Mesendoderm (in vitro differentiated cells): ENCODE measurements at regions not wholly inside any gene's neighbourhood (a gene's known extent, or its start where the extent isn't known, plus 50 kb on each side); places are given as distances from the start of the nearest gene placed in this dataset.

Experiments used
- DNase-seq: peaks from one replicate; pipeline ENCODE4 v3.0.0; 2013
- H2AK5ac ChIP-seq: 2 replicates; pipeline ENCODE4 v1.6.1; 2013; ENCODE audit warnings: low read length, inconsistent platforms
- H2BK120ac ChIP-seq: 2 replicates; pipeline ENCODE4 v1.6.1; 2013; ENCODE audit warnings: low read depth, mild to moderate bottlenecking, low read length, moderate library complexity, mixed read lengths
- H2BK15ac ChIP-seq: replicated peaks from 2 replicates; pipeline ENCODE4 v1.6.1; 2013; ENCODE audit warnings: low read depth, mild to moderate bottlenecking, moderate library complexity
- H2BK5ac ChIP-seq: 2 replicates; pipeline ENCODE4 v1.6.1; 2013; ENCODE audit warnings: low read length, inconsistent platforms
- H3K18ac ChIP-seq: 2 replicates; pipeline ENCODE4 v1.6.1; 2013; ENCODE audit warnings: mild to moderate bottlenecking, low read length, mixed read lengths
- H3K23ac ChIP-seq: one replicate; pipeline ENCODE4 v1.6.1; 2013; ENCODE audit warnings: low read length
- H3K27ac ChIP-seq: 2 replicates; pipeline ENCODE4 v1.5.1; 2013; ENCODE audit warnings: low read depth, mild to moderate bottlenecking, inconsistent platforms, low read length, moderate library complexity
- H3K27me3 ChIP-seq: 2 replicates; pipeline ENCODE4 v1.6.1; 2013; ENCODE audit warnings: low read length, control low read depth, mild to moderate bottlenecking, inconsistent platforms; ENCODE audit not compliant: insufficient read depth, poor library complexity
- H3K36me3 ChIP-seq: 2 replicates; pipeline ENCODE4 v1.6.1; 2013; ENCODE audit warnings: low read length, inconsistent platforms; ENCODE audit not compliant: control insufficient read depth, insufficient read depth
- H3K4ac ChIP-seq: one replicate; pipeline ENCODE4 v1.6.1; 2013; ENCODE audit warnings: low read depth, mild to moderate bottlenecking, low read length, moderate library complexity
- H3K4me1 ChIP-seq: 2 replicates; pipeline ENCODE4 v1.6.1; 2013; ENCODE audit warnings: low read depth, low read length, inconsistent platforms; ENCODE audit not compliant: control insufficient read depth
- H3K4me2 ChIP-seq: 2 replicates; pipeline ENCODE4 v1.6.1; 2013; ENCODE audit warnings: low read length
- H3K4me3 ChIP-seq: 2 replicates; pipeline ENCODE4 v1.5.1; 2013; ENCODE audit warnings: mild to moderate bottlenecking, low read length
- H3K56ac ChIP-seq: one replicate; pipeline ENCODE4 v1.6.1; 2013; ENCODE audit warnings: low read length
- H3K79me1 ChIP-seq: 2 replicates; pipeline ENCODE4 v1.6.1; 2013; ENCODE audit warnings: low read length, inconsistent platforms
- H3K79me2 ChIP-seq: 2 replicates; pipeline ENCODE4 v1.6.1; 2013; ENCODE audit warnings: mild to moderate bottlenecking, low read length; ENCODE audit not compliant: control insufficient read depth, insufficient read depth
- H3K9ac ChIP-seq: 2 replicates; pipeline ENCODE4 v1.6.1; 2013; ENCODE audit warnings: low read length, inconsistent platforms
- H4K5ac ChIP-seq: one replicate; pipeline ENCODE4 v1.6.1; 2013; ENCODE audit warnings: low read length
- H4K8ac ChIP-seq: one replicate; pipeline ENCODE4 v1.6.1; 2013; ENCODE audit warnings: low read depth, mild to moderate bottlenecking, control low read depth, low read length, moderate library complexity
- WGBS: extraction: QIAGEN DNeasy Blood & Tissue Kit; methylation state at CpG from one replicate; pipeline ENCODE4 v1.1.7; 2013; ENCODE audit warnings: low lambda C conversion rate, missing lambda C conversion rate; ENCODE audit not compliant: insufficient coverage; ENCODE audit errors: extremely low coverage; 5-methylcytosine and 5-hydroxymethylcytosine counted together

DNA sequence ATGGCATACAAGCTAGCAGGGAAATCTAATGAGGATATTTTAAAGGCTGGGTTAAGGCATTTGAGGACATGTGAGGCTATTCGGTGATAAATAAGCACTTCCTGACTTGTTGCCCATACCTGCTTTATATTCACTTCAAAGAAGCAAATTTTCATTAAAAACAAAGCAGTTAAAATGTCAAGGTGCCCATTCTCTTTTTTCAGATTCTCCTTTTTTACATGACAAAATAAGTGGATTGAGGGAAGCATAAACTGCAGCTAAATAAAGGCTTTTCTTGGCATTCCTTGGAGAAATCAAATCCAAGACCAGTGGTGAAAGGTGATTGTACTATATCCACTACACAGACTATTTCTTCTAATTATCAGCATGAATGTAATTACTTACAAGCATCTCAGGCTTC is 166.9 kb downstream of the PTCSC3 start:
- Histone ChIP-seq H3K27ac (no peak overlapping the region), H3K4me1 (no peaks in the 10 kb centered on the region), H3K4me2 (no peak overlapping the region), H3K79me2 (no peaks in the 10 kb centered on the region), H3K4ac (no peak overlapping the region), H3K18ac (no peak overlapping the region), H4K8ac (no peak overlapping the region), H2BK15ac (no peak overlapping the region), H3K27me3 (no peaks in the 10 kb centered on the region), H3K9ac (no peak overlapping the region), H2BK5ac (no peak overlapping the region), H4K5ac (no peak overlapping the region), H3K56ac (no peak overlapping the region), H3K4me3 (no peak overlapping the region), H3K79me1 (no peaks in the 10 kb centered on the region), H2BK120ac (no peak overlapping the region), H2AK5ac (no peak overlapping the region), H3K23ac (no peak overlapping the region), H3K36me3 (no peaks in the 10 kb centered on the region)
- no CpG with 5 or more reads among the region's 1 CpG for WGBS
- DNase-seq: no peak

- H4K8ac ChIP-seq: no peak overlapping the region
- DNase-seq: no peak
- H3K56ac ChIP-seq: no peak overlapping the region
- no CpG with 5 or more reads among the region's 4 CpGs for WGBS
- no peak overlapping the region for H3K4me3 ChIP-seq
- H3K23ac ChIP-seq: no peak overlapping the region
- H3K79me2 ChIP-seq: no peaks in the 10 kb centered on the region
- no peak overlapping the region for H3K4me2 ChIP-seq
- no peaks in the 10 kb centered on the region for H3K36me3 ChIP-seq
- H2BK120ac ChIP-seq: no peak overlapping the region
- H3K18ac ChIP-seq: no peak overlapping the region
- no peaks in the 10 kb centered on the region for H3K79me1 ChIP-seq
- H3K4me1 ChIP-seq: no peaks in the 10 kb centered on the region
- H2BK15ac ChIP-seq: no peak overlapping the region
- H3K27me3 ChIP-seq: no peaks in the 10 kb centered on the region
- no peak overlapping the region for H3K4ac ChIP-seq
- H3K27ac ChIP-seq: no peak overlapping the region
- no peak overlapping the region for H3K9ac ChIP-seq
- no peak overlapping the region for H4K5ac ChIP-seq
- no peak overlapping the region for H2BK5ac ChIP-seq
- H2AK5ac ChIP-seq: no peak overlapping the region
Measured at GRCh38 chr14:36006623-36007022, 169.9 kb downstream of the PTCSC3 start.

GRCh38 chr14:36005670-36006069 is 170.9 kb downstream of the PTCSC3 start:
- H3K79me1 ChIP-seq: no peaks in the 10 kb centered on the region

DNA sequence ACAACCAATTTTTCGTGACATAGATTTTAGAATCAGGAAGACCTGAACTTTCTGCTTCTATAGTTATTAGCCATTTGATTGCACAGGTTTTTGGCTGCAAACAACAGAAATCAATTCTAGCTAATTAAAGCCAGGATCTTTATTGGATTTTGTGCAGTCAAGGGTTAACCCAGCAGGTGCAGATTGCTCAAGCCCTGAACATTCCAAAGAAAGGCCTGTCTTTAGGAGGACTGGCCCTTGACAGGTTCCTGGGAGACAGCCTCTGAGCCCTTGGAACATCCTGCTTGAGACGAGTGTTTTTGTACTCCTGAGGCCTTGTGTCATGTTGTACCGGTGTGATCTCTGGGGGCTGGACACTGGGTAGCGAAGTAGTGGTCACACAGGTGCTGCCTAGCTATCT is 174.6 kb downstream of the PTCSC3 start:
- Histone ChIP-seq H2BK15ac (no peak overlapping the region), H4K5ac (no peak overlapping the region), H3K4ac (no peak overlapping the region), H3K4me3 (no peak overlapping the region), H3K27ac (no peak overlapping the region), H3K9ac (no peak overlapping the region), H3K18ac (no peak overlapping the region), H3K4me1 (no peaks in the 10 kb centered on the region), H3K36me3 (no peaks in the 10 kb centered on the region), H2BK120ac (no peak overlapping the region), H2BK5ac (no peak overlapping the region), H3K79me1 (no peaks in the 10 kb centered on the region), H4K8ac (no peak overlapping the region), H3K79me2 (no peaks in the 10 kb centered on the region), H3K4me2 (no peak overlapping the region), H3K27me3 (no peaks in the 10 kb centered on the region), H3K23ac (no peak overlapping the region), H2AK5ac (no peak overlapping the region), H3K56ac (no peak overlapping the region)
- WGBS: no CpG with 5 or more reads among the region's 4 CpGs
- DNase-seq: no peak

More at GRCh38 chr14:36005670-36006069, 170.9 kb downstream of the PTCSC3 start:
- Histone ChIP-seq H4K8ac (no peak overlapping the region), H3K56ac (no peak overlapping the region), H3K79me2 (no peaks in the 10 kb centered on the region), H2BK15ac (no peak overlapping the region), H3K18ac (no peak overlapping the region), H3K4me2 (no peak overlapping the region), H2BK120ac (no peak overlapping the region), H3K4me3 (no peak overlapping the region), H3K36me3 (no peaks in the 10 kb centered on the region), H2BK5ac (no peak overlapping the region), H3K27ac (no peak overlapping the region), H4K5ac (no peak overlapping the region), H3K27me3 (no peaks in the 10 kb centered on the region), H3K4me1 (no peaks in the 10 kb centered on the region), H3K9ac (no peak overlapping the region), H2AK5ac (no peak overlapping the region), H3K4ac (no peak overlapping the region), H3K23ac (no peak overlapping the region)
- DNase-seq: no peak
- WGBS: no CpG with 5 or more reads among the region's 4 CpGs

GRCh38 chr14:35999294-35999693 is 173.2 kb downstream of the BRMS1L start:
- H3K36me3 ChIP-seq: no peaks in the 10 kb centered on the region
- no peak overlapping the region for H3K18ac ChIP-seq
- H3K27me3 ChIP-seq: no peaks in the 10 kb centered on the region
- H3K79me1 ChIP-seq: no peaks in the 10 kb centered on the region
- no peak overlapping the region for H2AK5ac ChIP-seq
- no peak overlapping the region for H3K4me3 ChIP-seq
- H4K5ac ChIP-seq: no peak overlapping the region
- H2BK120ac ChIP-seq: no peak overlapping the region
- H4K8ac ChIP-seq: no peak overlapping the region
- no peak overlapping the region for H2BK5ac ChIP-seq
- H3K9ac ChIP-seq: no peak overlapping the region
- no peak overlapping the region for H3K23ac ChIP-seq
- no peaks in the 10 kb centered on the region for H3K79me2 ChIP-seq
- no peak overlapping the region for H3K4ac ChIP-seq
- no peak overlapping the region for H2BK15ac ChIP-seq
- no CpG with 5 or more reads among the region's 5 CpGs for WGBS
- H3K56ac ChIP-seq: no peak overlapping the region
- no peak for DNase-seq
- H3K27ac ChIP-seq: no peak overlapping the region
- H3K4me1 ChIP-seq: no peaks in the 10 kb centered on the region
- no peak overlapping the region for H3K4me2 ChIP-seq

DNA sequence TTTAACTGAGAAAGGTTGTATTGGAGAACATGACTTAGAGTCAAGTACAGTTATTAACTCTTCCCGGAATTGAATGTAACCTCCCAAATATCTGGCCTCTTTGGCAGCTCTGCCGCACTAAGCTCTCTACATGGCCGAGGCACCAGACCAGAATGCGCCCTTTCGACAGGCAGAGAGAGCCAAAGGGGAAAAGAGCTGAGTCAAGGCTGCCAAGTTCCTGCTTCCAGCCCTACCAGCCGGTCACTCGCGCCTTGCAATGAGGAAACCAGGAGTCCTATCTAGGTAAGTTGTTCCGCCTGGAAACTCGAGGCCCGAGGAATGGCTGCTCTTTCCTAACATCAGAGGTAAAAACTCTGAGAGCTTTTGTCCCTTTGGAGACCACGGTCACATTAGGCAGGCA is 172.2 kb downstream of the BRMS1L start:
- Histone ChIP-seq H3K18ac (no peak overlapping the region), H3K4me2 (no peak overlapping the region), H3K56ac (no peak overlapping the region), H3K9ac (no peak overlapping the region), H4K8ac (no peak overlapping the region), H3K27me3 (no peaks in the 10 kb centered on the region), H3K79me2 (no peaks in the 10 kb centered on the region), H3K36me3 (no peaks in the 10 kb centered on the region), H2BK5ac (no peak overlapping the region), H3K4me3 (no peak overlapping the region), H4K5ac (no peak overlapping the region), H3K27ac (no peak overlapping the region), H3K23ac (no peak overlapping the region), H3K79me1 (no peaks in the 10 kb centered on the region), H2AK5ac (no peak overlapping the region), H3K4me1 (no peaks in the 10 kb centered on the region), H3K4ac (no peak overlapping the region), H2BK120ac (no peak overlapping the region), H2BK15ac (no peak overlapping the region)
- no CpG with 5 or more reads among the region's 12 CpGs for WGBS
- no peak for DNase-seq
